Liver (tissue), 3 donors: ENCODE measurements at regions not wholly inside any gene's neighbourhood (a gene's known extent, or its start where the extent isn't known, plus 50 kb on each side); places are given as distances from the start of the nearest gene placed in this dataset.

Source experiments
- FOXA1 ChIP-seq: IDR thresholded peaks from 2 replicates; pipeline ENCODE4 v1.6.1; 2016; ENCODE audit warnings: antibody characterized with exemption
- HNF4A ChIP-seq, 2 donors: conservative IDR thresholded peaks; 2 replicates each; pipeline ENCODE4 v1.6.1; 2016; ENCODE audit warnings: antibody characterized with exemption in 2 of 2, mild to moderate bottlenecking in 2 of 2
- JUND ChIP-seq, 2 donors: IDR thresholded peaks; 2 replicates each; pipeline ENCODE4 v1.6.1; 2016; ENCODE audit warnings: antibody characterized with exemption in 2 of 2
- RAD21 ChIP-seq, 2 donors: IDR thresholded peaks; 2 replicates each; pipeline ENCODE4 v1.6.1; 2016; ENCODE audit warnings: antibody characterized with exemption in 2 of 2, mild to moderate bottlenecking in 2 of 2
- SP1 ChIP-seq: IDR thresholded peaks from 2 replicates; pipeline ENCODE4 v1.6.1; 2018; ENCODE audit warnings: antibody characterized with exemption, mild to moderate bottlenecking
- TAF1 ChIP-seq: conservative IDR thresholded peaks from 2 replicates; pipeline ENCODE4 v1.6.1; 2016; ENCODE audit warnings: antibody characterized with exemption, mild to moderate bottlenecking
- YY1 ChIP-seq: IDR thresholded peaks from 2 replicates; pipeline ENCODE4 v1.6.1; 2016; ENCODE audit warnings: antibody characterized with exemption, mild to moderate bottlenecking
- TF ChIP-seq, protein P1 (sequence below): fragments of 150-350 bp; IDR thresholded peaks from 2 replicates; pipeline ENCODE4 v1.5.1; 2017; ENCODE audit warnings: improper control_type of control experiment, low read depth, low read length; ENCODE audit not compliant: missing input control
- TF ChIP-seq, protein P2 (sequence below): IDR thresholded peaks from 2 replicates; pipeline ENCODE4 v1.6.1; 2016; ENCODE audit warnings: antibody characterized with exemption
- TF ChIP-seq, protein P3 (sequence below): IDR thresholded peaks from 2 replicates; pipeline ENCODE4 v1.6.1; 2016; ENCODE audit warnings: antibody characterized with exemption
- TF ChIP-seq, protein P4 (sequence below): IDR thresholded peaks from 2 replicates; pipeline ENCODE4 v1.6.1; 2016; ENCODE audit warnings: antibody characterized with exemption, mild to moderate bottlenecking
- donor health status: healthy.
- donor health status: healthy.

DNA sequence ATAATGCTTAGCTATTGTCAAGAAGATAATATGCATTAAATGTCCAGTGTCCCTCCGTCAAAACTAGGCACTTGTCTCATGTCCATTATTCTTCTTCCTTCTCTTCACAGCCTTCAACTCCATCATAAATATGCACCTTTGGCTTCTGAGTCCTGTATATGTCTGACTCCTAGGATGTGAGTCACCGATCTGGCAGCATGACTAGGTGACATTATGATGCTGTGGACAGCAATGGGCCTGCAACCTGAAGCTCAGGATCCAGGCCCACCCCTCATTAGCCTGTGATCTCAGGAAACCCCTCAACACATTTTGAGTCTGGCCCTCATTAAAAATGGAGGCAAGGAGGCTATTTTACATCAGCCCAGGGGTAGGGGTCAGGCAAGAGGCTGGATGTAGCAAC is 362.5 kb upstream of the ZMIZ1 start:
- TF ChIP-seq SP1 = no peak
- TF ChIP-seq, protein P1, sequence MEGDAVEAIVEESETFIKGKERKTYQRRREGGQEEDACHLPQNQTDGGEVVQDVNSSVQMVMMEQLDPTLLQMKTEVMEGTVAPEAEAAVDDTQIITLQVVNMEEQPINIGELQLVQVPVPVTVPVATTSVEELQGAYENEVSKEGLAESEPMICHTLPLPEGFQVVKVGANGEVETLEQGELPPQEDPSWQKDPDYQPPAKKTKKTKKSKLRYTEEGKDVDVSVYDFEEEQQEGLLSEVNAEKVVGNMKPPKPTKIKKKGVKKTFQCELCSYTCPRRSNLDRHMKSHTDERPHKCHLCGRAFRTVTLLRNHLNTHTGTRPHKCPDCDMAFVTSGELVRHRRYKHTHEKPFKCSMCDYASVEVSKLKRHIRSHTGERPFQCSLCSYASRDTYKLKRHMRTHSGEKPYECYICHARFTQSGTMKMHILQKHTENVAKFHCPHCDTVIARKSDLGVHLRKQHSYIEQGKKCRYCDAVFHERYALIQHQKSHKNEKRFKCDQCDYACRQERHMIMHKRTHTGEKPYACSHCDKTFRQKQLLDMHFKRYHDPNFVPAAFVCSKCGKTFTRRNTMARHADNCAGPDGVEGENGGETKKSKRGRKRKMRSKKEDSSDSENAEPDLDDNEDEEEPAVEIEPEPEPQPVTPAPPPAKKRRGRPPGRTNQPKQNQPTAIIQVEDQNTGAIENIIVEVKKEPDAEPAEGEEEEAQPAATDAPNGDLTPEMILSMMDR = no peak
- TF ChIP-seq JUND (IDR thresholded peaks at IDR 0.05) = no peak
- TF ChIP-seq, protein P2, sequence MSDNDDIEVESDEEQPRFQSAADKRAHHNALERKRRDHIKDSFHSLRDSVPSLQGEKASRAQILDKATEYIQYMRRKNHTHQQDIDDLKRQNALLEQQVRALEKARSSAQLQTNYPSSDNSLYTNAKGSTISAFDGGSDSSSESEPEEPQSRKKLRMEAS = no peak
- TF ChIP-seq, protein P3, sequence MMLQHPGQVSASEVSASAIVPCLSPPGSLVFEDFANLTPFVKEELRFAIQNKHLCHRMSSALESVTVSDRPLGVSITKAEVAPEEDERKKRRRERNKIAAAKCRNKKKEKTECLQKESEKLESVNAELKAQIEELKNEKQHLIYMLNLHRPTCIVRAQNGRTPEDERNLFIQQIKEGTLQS = no peak
- no peak for TF ChIP-seq RAD21 (IDR thresholded peaks at IDR 0.05)
- TF ChIP-seq YY1 = no peak
- TF ChIP-seq TAF1 = no peak
- TF ChIP-seq FOXA1 = no peak
- TF ChIP-seq HNF4A (conservative IDR thresholded peaks at IDR 0.05) = no peak
- TF ChIP-seq, protein P4, sequence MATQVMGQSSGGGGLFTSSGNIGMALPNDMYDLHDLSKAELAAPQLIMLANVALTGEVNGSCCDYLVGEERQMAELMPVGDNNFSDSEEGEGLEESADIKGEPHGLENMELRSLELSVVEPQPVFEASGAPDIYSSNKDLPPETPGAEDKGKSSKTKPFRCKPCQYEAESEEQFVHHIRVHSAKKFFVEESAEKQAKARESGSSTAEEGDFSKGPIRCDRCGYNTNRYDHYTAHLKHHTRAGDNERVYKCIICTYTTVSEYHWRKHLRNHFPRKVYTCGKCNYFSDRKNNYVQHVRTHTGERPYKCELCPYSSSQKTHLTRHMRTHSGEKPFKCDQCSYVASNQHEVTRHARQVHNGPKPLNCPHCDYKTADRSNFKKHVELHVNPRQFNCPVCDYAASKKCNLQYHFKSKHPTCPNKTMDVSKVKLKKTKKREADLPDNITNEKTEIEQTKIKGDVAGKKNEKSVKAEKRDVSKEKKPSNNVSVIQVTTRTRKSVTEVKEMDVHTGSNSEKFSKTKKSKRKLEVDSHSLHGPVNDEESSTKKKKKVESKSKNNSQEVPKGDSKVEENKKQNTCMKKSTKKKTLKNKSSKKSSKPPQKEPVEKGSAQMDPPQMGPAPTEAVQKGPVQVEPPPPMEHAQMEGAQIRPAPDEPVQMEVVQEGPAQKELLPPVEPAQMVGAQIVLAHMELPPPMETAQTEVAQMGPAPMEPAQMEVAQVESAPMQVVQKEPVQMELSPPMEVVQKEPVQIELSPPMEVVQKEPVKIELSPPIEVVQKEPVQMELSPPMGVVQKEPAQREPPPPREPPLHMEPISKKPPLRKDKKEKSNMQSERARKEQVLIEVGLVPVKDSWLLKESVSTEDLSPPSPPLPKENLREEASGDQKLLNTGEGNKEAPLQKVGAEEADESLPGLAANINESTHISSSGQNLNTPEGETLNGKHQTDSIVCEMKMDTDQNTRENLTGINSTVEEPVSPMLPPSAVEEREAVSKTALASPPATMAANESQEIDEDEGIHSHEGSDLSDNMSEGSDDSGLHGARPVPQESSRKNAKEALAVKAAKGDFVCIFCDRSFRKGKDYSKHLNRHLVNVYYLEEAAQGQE = no peak
